ENCODE measurements at regions not wholly inside any gene's neighbourhood (a gene's known extent, or its start where the extent isn't known, plus 50 kb on each side); places are given as distances from the start of the nearest gene placed in this dataset.
A peak's percentile ranks its signal among the peaks of the same experiment; 100 is the strongest.
"Not testable (repeated sequence)": the region's sequence is repeated elsewhere in the genome, so short reads cannot be mapped to it uniquely, and the experiment has no call there.

- DNase-seq, result peak; percentile 18
These were observed 50.7 kb upstream of the AP4E1 start for GRCh38 chr15:50857763-50858162.

- DNase-seq, result no peak
These were observed 53.6 kb upstream of the AP4E1 start for GRCh38 chr15:50854601-50855490.

- DNase-seq, result no peak
These were observed 58.5 kb upstream of the AP4E1 start for GRCh38 chr15:50850003-50850402.

GRCh38 chr15:50848349-50848748, 60.1 kb upstream of the AP4E1 start:
- no peak for DNase-seq

GRCh38 chr15:50845181-50845580, 63.3 kb upstream of the AP4E1 start:
- not testable (repeated sequence) for DNase-seq

- no peak for DNase-seq
These were observed 68.0 kb upstream of the AP4E1 start for GRCh38 chr15:50840520-50840919.

- DNase-seq, result no peak
These were observed 71.2 kb upstream of the AP4E1 start for GRCh38 chr15:50837256-50837770.

- no peak for DNase-seq
These were observed 65.2 kb upstream of the SPPL2A start for GRCh38 chr15:50830477-50831354.

GRCh38 chr15:50828610-50829206, 63.2 kb upstream of the SPPL2A start:
- DNase-seq, result peak; percentile 29

GRCh38 chr15:50825946-50826345, 60.4 kb upstream of the SPPL2A start:
- no peak for DNase-seq

- no peak for DNase-seq
These were observed 59.0 kb upstream of the SPPL2A start for GRCh38 chr15:50824514-50824913.

GRCh38 chr15:50823281-50823680, 57.8 kb upstream of the SPPL2A start:
- no peak for DNase-seq

- no peak for DNase-seq
These were observed 56.0 kb upstream of the SPPL2A start for GRCh38 chr15:50821476-50821875.

GRCh38 chr15:50820808-50821382, 55.4 kb upstream of the SPPL2A start:
- DNase-seq, result no peak

- DNase-seq, result no peak
These were observed 53.8 kb upstream of the SPPL2A start for GRCh38 chr15:50819344-50819743.

- DNase-seq, result no peak
These were observed 50.6 kb upstream of the SPPL2A start for GRCh38 chr15:50815958-50816590.

Data from DMS53 (cell line).